NB4 (cell line): ENCODE measurements at regions not wholly inside any gene's neighbourhood (a gene's known extent, or its start where the extent isn't known, plus 50 kb on each side); places are given as distances from the start of the nearest gene placed in this dataset.

Experiments
- POLR2A ChIP-seq: IDR thresholded peaks from 2 replicates; pipeline ENCODE4 v1.6.1; 2011; ENCODE audit warnings: mild to moderate bottlenecking; ENCODE audit not compliant: insufficient read length; ENCODE audit errors: extremely low read depth
- TF ChIP-seq, protein P1 (sequence below): IDR thresholded peaks from one replicate; pipeline ENCODE4 v1.5.1; 2012; ENCODE audit warnings: low read depth, low read length

DNA sequence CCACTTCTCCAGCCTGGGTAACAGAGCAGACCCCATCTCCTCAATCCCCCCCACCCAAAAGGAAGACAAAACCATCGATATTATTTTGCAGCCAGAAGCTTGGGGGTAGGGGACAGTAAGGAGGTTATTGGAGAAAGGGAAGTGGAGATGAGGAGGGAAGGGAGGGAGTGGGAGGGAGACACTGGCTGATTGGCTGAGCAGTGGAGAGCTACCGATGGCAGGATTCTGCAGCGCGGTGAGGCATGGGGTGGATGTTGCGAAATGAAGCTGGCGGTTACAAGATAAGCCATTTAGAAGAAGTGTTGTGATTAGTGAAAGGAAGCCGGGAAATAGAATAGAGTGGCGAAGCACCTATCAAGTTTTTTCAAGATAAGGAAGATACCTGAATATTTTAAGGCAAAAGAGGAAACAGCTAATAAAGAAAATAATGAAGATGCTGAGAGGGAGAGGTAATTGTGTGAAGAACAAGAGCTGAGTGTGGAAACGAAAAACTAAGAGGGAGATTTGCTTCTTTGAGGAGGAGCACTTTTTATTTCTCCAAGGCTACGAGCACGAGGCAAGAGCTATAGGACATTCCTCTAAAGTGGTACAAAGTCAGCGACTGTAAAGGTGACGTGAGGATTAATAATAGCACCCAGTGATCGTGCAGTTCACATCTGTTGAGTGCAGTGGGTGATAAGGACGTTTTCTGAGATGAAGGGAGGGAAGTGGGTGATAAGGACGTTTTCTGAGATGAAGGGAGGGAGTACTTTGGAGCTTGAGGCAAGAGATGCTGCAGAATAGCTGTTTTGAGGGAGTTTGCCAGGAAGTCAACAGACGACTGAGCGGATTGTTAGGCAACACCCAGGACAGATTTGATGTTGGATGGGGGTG lies 103.2 kb upstream of the KIF26B start:
- TF ChIP-seq, protein P1, sequence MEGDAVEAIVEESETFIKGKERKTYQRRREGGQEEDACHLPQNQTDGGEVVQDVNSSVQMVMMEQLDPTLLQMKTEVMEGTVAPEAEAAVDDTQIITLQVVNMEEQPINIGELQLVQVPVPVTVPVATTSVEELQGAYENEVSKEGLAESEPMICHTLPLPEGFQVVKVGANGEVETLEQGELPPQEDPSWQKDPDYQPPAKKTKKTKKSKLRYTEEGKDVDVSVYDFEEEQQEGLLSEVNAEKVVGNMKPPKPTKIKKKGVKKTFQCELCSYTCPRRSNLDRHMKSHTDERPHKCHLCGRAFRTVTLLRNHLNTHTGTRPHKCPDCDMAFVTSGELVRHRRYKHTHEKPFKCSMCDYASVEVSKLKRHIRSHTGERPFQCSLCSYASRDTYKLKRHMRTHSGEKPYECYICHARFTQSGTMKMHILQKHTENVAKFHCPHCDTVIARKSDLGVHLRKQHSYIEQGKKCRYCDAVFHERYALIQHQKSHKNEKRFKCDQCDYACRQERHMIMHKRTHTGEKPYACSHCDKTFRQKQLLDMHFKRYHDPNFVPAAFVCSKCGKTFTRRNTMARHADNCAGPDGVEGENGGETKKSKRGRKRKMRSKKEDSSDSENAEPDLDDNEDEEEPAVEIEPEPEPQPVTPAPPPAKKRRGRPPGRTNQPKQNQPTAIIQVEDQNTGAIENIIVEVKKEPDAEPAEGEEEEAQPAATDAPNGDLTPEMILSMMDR = no peak
- TF ChIP-seq POLR2A = no peak
